T-helper 2 cell (primary cell): ENCODE measurements at regions not wholly inside any gene's neighbourhood (a gene's known extent, or its start where the extent isn't known, plus 50 kb on each side); places are given as distances from the start of the nearest gene placed in this dataset.
"Not testable (repeated sequence)": the region's sequence is repeated elsewhere in the genome, so short reads cannot be mapped to it uniquely, and the experiment has no call there.

Source experiments
- DNase-seq, 5 experiments: peaks; one replicate each; pipeline versions ENCODE4 v3.0.0 to v3.0.0-alpha.2; 2012 to 2022

DNA sequence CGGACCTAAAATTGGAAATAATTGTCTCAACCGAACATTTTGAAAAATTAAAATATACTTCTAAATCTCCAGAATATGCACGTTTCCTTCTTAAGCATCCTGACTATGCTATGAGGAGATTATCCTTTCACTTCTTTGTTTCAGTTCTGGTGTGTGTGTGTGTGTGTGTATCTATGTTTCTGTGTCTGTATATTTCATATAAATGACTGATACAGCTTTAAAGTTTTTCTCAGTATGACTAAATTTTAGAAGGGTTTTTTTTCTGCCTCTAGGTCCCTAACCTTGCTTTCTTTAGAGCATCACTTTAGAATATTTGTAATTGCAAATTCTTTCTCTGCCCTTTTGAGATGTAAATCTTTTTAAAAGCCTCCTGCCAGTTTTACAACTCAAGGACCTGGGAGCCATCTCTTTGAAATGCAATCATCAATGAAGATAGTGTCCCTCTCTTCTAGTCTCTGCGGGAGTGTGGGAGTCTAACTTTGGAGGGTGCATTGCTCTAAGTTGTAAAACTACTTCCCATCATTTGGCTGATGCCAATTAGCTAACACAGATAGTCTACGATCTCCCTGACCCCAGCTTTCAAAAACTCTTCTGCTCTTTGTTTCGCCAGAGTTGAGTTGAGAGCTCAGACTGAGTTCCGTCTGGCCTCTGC is 782.0 kb upstream of the ZWINT start:
- no peak for DNase-seq

GRCh38 chr10:57141708-57142107 is 780.6 kb upstream of the ZWINT start:
- no peak for DNase-seq

GRCh38 chr10:57119684-57120083 is 758.6 kb upstream of the ZWINT start:
- no peak for DNase-seq

GRCh38 chr10:57113545-57113944 is 752.5 kb upstream of the ZWINT start:
- DNase-seq, result no peak

DNA sequence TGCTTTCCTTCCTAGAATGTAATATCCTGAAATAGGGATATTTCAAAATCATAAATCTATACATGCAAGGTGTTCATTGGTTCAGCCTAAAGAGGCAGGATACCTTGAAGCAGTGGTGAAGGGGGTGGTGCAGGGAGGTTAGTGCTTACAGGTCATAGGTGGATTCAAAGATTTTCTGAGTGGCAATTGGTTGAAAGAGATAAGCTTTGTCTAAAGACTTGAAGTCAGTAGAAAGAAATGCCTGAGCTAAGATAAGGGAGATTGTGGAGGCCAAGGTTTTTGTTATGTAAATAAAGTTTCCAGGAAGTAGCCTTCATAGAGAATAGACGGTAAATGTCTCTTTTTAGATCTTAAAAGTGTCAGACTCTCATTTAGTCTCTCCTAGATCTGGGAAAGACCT is 741.2 kb upstream of the ZWINT start:
- no peak for DNase-seq

- no peak for DNase-seq
Observed at GRCh38 chr10:57098146-57098545, 737.1 kb upstream of the ZWINT start.

DNA sequence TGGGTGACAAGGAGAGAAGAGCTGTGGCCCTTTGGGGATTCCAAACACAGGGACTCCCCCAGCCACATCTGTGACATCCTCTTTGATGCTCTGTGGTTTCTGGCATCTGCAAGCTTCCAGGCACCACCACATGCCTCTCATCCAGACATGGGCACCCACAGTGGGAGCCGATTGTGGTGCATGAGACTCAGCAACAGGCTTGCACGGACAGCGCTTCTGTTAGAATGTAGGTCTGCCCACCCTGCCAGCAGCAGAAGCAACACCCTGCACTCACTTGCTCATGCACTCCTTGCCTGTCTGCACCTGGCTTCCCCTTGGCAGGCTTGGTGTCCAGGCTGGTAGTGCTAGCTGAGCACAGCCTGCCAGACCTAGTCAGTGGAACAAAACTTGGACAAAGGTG is 735.0 kb upstream of the ZWINT start:
- no peak for DNase-seq

DNA sequence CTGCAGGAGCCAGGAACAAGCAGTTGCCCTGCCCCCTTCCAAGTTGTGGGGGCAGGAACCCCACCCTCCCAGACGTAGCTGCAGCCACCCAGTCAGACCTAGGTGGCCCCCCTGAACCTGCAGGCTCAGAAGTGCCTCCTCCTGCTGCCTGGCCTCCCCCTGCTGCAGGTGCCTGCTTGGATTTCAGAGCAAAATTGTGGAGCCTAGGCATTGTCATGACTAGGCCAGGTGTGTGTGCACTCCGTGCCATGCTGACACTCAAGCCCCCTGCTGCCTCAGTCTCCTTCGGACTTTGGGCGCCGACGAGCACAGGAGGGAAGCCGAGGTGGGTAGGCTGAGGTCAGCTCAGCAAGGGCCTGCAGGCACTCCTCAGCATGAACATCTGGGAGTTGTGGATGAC is 733.9 kb upstream of the ZWINT start:
- no peak for DNase-seq

GRCh38 chr10:57094083-57094482 is 733.0 kb upstream of the ZWINT start:
- DNase-seq, result no peak

- no peak for DNase-seq
Observed at GRCh38 chr10:57053530-57053929, 692.5 kb upstream of the ZWINT start.

DNA sequence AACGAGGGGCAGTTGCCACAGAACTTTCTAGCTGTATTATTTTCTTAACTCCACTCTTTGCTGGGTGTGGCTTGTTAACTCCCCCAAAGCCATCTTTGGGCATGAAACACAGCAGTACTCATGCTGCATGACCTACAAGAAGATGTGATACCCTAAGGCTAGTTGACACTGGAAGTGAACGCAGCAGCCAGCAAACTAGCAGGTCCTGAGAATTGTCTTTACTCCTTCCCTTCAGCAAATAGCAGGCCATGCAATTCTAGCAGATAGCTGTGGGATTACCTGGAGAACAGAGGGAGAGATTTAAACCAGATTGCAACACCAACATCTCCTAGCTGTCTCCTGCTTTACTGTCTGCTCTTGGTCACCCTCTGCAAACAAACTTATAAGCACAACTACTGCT is 688.0 kb upstream of the ZWINT start:
- no peak for DNase-seq

GRCh38 chr10:57038531-57038930 is 677.5 kb upstream of the ZWINT start:
- no peak for DNase-seq

DNA sequence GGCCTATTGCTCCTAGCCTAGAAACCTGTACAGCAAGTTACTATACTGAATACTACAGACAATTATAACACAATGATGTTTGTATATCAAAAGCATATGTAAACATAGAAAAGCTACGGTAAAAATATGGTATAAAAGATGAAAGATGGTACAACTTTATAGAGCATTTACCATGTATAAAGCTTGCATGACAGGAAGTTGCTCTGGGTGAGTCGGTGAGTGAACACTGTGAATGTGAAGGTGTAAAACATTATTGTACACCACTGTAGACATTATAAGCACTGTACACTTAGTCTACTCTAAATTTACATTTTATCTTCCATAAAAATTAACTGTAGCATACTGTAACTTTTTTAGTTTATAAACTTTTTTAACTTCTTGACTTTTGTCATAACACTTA is 674.3 kb upstream of the ZWINT start:
- no peak for DNase-seq

DNA sequence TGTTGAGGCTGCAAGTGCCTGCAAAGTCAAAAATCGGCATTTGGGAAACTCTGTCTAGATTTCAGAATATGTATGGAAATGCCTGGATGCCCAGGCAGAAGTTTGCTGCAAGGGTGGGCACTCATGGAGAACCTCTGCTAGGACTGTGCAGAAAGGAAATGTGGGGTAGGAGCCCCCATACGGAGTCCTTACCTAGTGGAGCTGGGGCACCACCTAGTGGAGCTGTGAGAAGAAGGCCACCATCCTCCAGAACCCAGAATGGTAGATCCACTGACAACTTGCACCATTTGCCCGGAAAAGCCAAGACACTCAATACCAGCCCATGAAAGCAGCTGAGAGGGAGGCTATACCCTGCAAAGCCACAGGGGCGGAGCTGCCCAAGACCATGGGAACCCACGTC is 671.2 kb upstream of the ZWINT start:
- not testable (repeated sequence) for DNase-seq

DNA sequence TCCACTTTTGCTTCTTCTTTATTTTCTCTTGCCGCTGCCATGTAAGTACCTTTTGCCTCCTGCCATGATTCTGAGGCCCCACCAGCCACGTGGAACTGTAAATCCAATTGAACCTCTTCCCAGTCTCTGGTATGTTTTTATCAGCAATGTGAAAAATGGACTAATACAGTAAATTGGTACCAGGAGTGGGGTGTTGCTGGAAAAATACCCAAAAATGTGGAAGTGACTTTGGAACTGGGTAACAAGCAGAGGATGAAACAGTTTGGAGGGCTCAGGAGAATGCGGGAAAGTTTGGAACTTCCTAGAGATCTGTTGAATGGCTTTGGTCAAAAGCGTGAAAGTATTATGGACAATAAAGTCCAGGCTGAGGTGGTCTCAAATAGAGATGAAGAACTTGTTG is 670.3 kb upstream of the ZWINT start:
- DNase-seq, result no peak

DNA sequence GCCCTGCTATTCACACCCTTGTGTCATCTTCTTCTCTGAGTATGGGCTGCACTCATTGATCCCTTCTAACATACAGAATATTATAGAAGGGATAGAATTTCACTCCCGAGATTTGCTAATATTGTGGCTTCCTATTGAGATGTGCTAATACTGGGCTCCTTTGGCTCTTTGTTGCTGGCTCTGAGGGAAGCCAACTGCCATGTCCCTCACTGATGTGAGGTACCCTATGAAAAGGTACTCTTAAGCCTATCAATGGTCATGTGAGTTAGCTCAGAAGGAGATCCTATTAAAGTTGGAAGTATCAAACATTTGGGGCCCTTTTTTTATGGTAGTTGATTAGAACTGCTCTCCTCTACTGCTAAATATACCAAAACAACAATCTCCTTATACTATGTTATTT is 665.2 kb upstream of the ZWINT start:
- DNase-seq, result no peak

GRCh38 chr10:57023626-57024025 is 662.6 kb upstream of the ZWINT start:
- DNase-seq, result no peak

DNA sequence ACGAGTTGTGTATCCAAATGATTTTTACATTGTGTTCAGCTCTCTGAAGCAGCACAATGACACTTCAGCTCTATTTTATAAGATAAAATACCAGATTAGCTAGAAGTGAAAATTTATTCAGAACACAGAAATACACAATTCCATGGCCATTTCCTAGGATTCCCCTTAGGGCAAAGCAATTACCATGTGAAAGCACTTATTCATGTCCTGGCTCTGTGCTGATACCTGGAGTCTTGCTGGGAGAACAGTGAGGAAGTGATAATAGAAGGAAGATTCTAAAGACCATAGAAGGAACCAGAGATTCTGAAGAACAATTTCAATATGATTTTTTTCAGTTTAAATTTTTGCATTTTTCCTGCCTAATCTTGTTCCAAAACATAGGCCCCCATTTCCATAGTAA is 657.4 kb upstream of the ZWINT start:
- no peak for DNase-seq

DNA sequence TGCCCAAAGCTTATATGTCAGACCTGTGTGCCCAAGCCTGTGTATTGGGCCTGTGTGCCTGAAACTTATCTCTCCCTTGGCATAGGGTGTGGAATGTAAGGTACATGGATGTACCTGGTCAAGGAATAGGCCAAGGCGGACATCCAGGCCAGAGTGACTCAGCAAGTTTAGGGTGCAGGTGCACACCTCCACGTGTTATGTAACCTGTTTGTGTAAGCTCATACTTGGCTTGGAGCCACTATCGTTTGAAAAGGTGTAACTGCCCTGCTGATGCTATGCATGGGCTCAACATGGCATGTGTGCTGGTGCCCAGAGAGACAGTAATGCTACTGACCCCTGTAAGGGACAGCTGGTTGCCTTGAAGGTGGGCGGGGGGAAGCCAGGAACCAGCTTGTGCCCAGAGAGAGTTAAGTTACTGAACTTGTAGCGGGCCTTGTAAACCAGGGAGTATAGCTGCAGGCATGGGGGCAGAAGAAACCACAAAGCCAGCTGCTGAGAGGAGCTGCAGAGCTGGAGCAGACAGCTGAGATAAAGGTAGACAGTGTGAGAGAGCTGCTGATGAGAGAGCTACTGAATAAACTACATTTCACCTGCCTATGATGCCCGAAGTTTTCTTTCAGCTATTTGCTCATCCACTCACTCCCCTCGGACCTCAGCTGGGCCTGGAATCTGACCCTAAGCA is 656.4 kb upstream of the ZWINT start:
- no peak for DNase-seq

GRCh38 chr10:57015595-57016318 is 654.7 kb upstream of the ZWINT start:
- no peak for DNase-seq

GRCh38 chr10:57015187-57015586 is 654.1 kb upstream of the ZWINT start:
- DNase-seq, result no peak

GRCh38 chr10:57014758-57015157 is 653.7 kb upstream of the ZWINT start:
- DNase-seq, result no peak

GRCh38 chr10:57008189-57008588 is 647.1 kb upstream of the ZWINT start:
- DNase-seq, result no peak

- DNase-seq, result no peak
Observed at GRCh38 chr10:56991591-56992069, 630.6 kb upstream of the ZWINT start.
